ENCODE measurements at regions not wholly inside any gene's neighbourhood (a gene's known extent, or its start where the extent isn't known, plus 50 kb on each side); places are given as distances from the start of the nearest gene placed in this dataset.
"Not testable (repeated sequence)": the region's sequence is repeated elsewhere in the genome, so short reads cannot be mapped to it uniquely, and the experiment has no call there.

DNA sequence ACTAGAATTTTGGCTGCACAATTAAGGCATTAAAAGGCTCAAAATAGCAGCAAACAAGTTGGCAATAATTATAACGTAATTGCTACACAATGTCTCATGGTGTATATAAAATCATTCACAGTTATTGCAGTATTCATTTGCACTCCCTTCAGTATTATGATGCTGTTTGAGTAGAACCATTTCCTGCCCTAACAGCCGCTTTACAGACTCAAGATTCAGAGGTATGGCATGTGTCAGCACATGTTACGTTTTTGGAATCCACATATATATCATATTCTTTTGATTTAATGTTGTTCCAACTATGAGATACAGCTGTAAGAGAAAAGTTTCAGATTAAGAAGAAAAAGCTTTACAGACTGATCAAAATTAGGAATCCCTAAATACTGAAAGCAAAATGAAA, 56.3 kb upstream of the NCKAP5 start:
- no peak for DNase-seq (ENCODE audit: low read depth)

- DNase-seq (ENCODE audit: low read depth): no peak
These were observed 59.5 kb upstream of the NCKAP5 start for GRCh38 chr2:133627741-133628140.

- no peak for DNase-seq (ENCODE audit: low read depth)
These were observed 65.0 kb upstream of the NCKAP5 start for GRCh38 chr2:133633309-133633708.

DNA sequence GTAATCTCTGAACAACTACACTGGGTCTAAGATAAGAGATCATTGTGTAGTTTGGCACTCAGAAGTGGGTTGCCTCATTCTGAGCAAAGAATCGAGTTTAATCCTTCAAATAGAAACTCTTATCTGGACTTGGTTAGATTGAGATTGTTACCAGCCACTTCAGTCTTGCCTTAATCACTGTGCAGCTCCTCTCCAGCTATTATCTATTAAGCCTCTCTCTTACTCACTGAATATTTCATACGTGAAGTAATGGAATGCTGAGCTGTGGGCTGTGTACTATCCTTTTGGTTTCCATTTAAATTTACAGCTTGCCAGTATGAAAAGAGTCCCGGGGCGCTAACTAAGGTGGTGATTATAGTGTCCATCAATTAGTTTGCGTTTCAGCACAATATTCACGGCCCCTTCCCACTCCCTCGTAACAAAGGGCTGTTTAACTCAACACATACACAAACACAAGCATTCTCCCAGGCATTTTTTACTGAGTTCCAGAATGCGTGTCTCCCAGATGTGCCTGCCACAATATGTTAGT, 65.7 kb upstream of the NCKAP5 start:
- no peak for DNase-seq (ENCODE audit: low read depth)

DNA sequence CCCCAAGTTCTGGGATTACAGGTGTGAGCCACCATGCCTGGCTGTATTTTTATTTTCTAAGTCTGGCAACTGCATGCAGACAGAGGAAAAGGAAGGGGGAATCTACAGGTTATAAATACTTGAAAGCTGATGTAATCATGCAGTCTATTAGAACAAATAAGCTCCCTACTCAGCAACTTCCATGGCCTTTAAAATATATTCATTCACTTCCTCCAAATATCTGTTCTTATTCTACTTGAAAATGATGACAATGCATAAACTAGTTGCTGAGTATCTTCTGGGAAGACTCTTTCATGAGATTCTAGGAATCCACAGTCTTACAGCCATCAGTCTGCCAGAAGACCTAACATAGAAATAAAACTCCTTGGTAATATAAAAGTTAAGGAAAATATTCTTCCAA, 66.9 kb upstream of the NCKAP5 start:
- no peak for DNase-seq (ENCODE audit: low read depth)

- DNase-seq (ENCODE audit: low read depth): no peak
These were observed 68.0 kb upstream of the NCKAP5 start for GRCh38 chr2:133636287-133636686.

- DNase-seq (ENCODE audit: low read depth): no peak
These were observed 71.8 kb upstream of the NCKAP5 start for GRCh38 chr2:133640103-133640502.

DNA sequence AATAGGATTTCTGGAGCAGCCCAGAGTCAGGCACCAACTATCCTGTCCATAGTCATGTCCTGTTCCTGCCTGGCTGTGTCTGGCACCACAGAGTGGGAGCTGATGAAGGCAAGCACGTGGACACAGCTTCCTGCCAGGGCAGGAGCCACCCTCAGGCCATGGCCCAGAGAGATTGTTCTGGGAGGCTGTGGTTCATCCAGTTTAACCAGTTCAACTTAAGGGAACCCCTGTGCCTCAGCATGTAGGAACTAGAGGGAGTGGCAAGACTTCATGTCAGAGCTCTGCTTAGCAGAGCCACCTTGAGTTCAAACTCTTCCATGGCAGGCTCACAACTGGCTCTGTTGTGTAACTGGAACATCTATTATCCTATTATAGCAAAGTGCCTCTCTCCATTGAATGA, 73.2 kb upstream of the NCKAP5 start:
- peak; percentile 49 for DNase-seq (ENCODE audit: low read depth)

DNA sequence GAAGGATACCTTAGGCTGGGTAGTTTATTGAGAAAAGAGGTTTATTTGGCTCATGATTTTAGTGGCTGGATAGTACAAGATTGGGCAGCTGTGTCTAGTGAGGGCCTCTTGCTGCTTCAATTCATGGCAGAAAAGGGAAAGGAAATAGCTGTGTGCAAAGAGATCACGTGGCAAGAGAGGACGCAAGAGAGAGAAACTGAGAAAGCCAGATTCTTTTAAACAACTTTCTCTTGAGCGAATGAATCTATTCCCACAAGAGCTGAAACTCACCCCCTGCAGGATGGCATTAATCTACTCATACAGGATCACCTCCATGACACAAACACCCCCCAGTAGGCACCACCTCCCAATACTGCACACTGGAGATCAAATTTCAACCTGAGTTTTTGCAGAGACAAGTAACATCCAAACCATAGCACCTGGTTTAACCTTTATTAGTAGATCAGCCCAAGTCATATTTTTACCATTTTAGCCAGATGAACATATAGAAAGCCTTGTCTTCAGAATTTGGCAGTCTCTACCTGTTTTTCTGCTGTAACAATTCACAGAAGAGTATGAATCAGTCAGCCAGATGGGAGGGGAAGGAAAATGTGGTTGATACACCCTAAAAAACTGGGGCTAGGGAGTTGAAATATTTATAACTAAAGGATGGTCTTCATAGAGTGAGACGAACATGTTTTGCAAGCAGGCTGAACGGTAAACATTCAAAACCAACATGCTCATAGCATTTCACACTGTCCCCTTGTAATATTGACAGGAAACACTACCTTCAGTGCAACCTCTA, 73.9 kb upstream of the NCKAP5 start:
- no peak for DNase-seq (ENCODE audit: low read depth)

- DNase-seq (ENCODE audit: low read depth): no peak
These were observed 74.5 kb upstream of the NCKAP5 start for GRCh38 chr2:133642791-133643191.

- DNase-seq (ENCODE audit: low read depth): no peak
These were observed 75.6 kb upstream of the NCKAP5 start for GRCh38 chr2:133643863-133644262.

DNA sequence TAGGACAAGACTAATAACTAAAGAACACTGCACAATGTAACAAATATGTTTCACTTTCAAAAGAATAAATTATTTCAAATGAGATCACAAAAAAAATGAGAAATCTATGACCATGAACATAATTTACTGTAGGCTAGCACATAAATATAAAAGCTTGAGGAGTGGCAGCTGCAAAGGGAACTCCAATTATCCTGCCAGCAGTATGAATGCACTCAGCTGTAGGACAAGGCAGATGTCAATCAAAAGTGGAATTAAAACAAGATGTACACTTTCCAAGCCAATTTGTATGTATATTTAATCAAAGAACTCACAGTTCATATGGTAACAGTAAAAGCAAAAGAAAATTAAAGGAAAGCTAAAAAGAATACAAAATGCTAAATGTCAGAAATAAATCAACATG, 76.6 kb upstream of the NCKAP5 start:
- no peak for DNase-seq (ENCODE audit: low read depth)

- DNase-seq (ENCODE audit: low read depth): not testable (repeated sequence)
These were observed 79.1 kb upstream of the NCKAP5 start for GRCh38 chr2:133647386-133647785.

DNA sequence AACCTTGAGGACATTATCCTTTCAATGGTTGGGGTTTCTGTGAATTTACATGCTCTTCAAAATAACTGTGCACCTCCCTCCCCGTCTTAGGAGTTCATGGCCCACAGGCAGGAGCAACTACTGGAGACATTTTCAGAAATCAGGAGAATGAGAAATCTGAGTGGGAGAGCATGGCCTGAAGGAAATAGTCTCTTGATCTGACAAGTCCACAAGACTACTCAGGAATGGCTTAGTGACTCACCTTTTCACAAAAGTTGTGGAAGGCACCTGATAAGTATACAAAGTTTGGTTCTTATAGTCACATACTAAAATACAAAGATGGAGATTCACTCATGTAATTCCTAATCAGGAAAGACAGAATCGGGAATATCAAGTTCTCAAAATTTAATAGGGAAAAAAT, 83.6 kb upstream of the NCKAP5 start:
- DNase-seq (ENCODE audit: low read depth): no peak

GRCh38 chr2:133652398-133652797, 84.1 kb upstream of the NCKAP5 start:
- no peak for DNase-seq (ENCODE audit: low read depth)

DNA sequence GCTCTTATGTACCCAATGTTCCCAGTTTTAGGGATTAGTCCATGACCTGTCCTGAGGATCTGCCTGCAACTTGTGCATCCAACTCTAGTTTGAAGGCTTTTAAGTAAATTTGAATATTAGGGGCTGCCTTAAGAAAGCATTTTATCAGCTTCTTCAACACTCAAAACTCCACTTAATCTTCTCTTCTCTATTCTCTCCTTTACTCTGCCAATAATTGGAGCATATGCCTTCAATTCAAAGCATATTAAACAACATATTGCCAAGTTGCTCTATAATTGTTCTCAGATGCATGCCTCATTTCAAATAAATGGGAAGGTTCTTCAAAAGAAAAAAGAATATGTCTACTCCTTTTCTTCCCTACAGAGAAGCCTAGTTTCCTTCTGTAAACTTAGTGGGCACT, 84.8 kb upstream of the NCKAP5 start:
- no peak for DNase-seq (ENCODE audit: low read depth)

DNA sequence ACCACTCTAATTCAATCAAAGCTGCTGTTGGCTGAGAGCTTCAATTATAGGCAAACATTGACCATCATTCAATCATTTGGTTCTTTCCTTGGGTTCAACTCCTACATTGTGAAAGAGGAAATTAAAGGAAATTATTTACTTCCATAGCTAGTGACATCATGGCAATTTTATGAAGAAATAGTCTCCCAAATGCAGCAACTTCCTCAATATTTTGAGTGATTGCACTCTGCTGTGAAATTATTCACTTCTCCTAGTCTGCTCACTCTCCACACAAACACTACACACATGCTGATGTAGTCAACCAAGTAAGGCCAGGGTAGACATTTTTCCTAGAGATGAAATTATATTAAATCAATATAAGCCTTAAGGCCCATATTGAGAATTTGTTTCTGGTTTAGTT, 86.7 kb upstream of the NCKAP5 start:
- DNase-seq (ENCODE audit: low read depth): no peak

- no peak for DNase-seq (ENCODE audit: low read depth)
These were observed 87.3 kb upstream of the NCKAP5 start for GRCh38 chr2:133655610-133656009.

- DNase-seq (ENCODE audit: low read depth): no peak
These were observed 89.3 kb upstream of the NCKAP5 start for GRCh38 chr2:133657591-133657990.

DNA sequence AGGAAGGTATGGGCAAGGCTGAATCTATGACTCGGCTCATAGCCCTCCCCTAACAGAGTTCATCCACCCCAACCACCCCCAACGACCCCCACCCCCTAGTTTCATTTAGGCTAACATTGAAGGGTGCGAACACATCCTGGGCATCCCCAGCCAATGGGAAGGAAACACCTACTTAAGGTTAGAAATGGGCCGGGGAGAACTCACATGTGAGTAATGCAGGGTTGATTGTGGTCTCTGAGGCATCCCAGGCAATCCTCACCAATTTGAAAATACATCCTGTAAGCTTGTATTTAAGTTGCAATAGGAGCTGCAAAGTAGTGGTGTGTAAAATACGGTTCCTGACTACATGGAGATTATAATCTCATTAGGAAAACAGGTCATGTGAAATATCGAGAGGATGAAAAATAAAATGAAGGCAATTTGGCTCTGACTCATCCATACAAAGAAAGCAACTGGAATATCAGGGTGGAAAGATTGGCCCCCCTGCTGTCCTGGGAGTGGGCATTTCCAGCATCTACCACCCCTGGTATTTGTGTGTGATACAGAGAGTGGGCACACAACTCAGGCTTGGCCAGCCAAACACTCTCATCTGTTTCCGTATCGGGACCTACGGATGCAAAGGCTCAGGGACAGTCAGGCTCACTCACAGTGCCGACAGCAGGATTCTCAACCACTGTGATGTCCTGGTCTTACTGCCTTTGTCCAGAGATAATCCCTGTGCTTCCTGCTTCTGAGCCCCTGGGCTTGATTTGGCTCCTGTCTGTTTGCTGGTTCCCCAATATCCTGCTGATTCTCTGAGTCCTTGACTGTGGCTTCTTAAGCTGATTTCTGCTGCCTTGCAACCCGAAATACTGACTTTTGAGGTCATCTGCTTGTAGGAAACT, 90.0 kb upstream of the NCKAP5 start:
- no peak for DNase-seq (ENCODE audit: low read depth)

DNA sequence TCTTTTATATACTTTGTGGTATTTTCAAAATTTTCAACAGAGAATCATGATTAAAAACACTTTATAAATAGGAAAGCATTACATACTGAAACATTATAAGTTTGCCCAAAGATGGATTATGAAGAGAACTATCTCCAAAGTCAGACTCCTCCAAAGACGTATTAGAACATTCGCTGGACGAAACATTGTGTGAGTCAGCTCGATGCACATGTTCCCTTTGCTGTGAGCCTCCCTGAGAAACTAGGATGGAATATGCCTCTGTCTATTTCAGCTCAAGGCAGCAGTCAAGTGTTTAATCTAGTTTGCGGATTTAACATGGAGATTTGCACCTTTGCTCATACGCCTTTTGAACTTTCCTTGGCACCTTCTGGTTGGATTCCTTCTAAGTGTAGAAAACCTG, 92.2 kb upstream of the NCKAP5 start:
- no peak for DNase-seq (ENCODE audit: low read depth)

DNA sequence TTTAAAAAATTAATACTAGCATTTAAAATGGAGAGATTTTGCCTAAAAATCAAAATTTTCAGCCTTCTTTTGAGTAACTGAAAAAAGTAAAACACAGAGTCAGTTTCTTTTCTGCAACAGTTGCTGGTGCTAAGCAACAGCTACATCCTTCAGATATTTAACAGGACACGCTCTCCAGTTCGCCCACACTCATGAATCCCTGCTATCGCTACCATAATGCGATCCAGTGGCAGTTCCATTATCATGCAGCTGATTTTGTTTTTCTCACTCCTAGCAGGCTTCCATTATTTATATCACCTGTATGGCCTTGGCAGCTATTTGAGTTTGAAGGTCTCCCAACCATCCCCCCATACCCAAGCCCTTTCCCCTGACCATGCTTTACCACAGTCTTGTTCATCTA, 93.1 kb upstream of the NCKAP5 start:
- no peak for DNase-seq (ENCODE audit: low read depth)

DNA sequence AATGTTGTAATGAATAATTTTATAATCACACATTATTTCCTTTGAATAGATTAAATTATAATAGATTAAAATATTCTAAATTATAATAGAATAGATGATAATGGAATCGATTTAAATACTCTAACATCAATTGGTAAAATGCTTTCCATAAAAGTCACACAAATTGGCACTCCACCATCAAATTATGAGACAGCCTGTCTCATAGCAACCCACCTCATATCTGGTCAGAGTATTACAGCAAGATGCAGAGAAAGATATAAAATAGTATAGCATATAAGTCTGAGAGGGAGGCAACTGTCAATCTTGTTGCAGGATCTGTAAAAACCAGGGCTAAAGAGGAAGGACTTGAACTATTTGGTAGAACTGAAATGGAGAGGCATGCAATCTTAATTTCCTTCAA, 98.4 kb upstream of the NCKAP5 start:
- no peak for DNase-seq (ENCODE audit: low read depth)

All from HS-27A (cell line).